ENCODE measurements at regions not wholly inside any gene's neighbourhood (a gene's known extent, or its start where the extent isn't known, plus 50 kb on each side); places are given as distances from the start of the nearest gene placed in this dataset.
"Not testable (repeated sequence)": the region's sequence is repeated elsewhere in the genome, so short reads cannot be mapped to it uniquely, and the experiment has no call there.

DNA sequence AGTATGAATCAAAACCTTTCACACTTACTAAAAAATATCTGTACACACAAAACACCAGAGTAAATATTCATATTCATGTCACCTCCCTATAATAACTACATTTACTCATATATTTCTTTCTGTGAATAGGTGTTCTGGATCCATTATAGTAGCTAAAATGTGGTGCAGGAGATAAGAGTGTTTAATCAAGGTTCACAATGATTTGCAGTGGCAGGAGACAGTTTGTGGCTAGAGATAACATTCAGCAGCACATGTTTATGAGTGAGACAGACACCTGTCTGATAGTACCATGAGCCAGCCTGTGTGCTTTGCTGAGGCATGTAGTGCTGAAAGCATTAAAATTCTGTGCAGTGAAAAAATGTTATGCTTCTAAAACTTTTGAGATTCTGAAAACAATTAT lies 410.3 kb downstream of the SRGAP2C start (continued):
- TF ChIP-seq, protein P1, sequence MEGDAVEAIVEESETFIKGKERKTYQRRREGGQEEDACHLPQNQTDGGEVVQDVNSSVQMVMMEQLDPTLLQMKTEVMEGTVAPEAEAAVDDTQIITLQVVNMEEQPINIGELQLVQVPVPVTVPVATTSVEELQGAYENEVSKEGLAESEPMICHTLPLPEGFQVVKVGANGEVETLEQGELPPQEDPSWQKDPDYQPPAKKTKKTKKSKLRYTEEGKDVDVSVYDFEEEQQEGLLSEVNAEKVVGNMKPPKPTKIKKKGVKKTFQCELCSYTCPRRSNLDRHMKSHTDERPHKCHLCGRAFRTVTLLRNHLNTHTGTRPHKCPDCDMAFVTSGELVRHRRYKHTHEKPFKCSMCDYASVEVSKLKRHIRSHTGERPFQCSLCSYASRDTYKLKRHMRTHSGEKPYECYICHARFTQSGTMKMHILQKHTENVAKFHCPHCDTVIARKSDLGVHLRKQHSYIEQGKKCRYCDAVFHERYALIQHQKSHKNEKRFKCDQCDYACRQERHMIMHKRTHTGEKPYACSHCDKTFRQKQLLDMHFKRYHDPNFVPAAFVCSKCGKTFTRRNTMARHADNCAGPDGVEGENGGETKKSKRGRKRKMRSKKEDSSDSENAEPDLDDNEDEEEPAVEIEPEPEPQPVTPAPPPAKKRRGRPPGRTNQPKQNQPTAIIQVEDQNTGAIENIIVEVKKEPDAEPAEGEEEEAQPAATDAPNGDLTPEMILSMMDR (IDR thresholded peaks at IDR 0.05; ENCODE audit: low read depth, low read length, missing input control), result no peak
- TF ChIP-seq RAD21 (IDR thresholded peaks at IDR 0.05) (no peak), MAX (IDR thresholded peaks at IDR 0.05) (no peak), EGR1 (IDR thresholded peaks at IDR 0.05; ENCODE audit: low read depth in 2 of 2) (no peak), GABPA (IDR thresholded peaks at IDR 0.05 in 1 of 2, conservative IDR thresholded peaks at IDR 0.05 in 1 of 2) (no peak)
- TF ChIP-seq, protein P2, sequence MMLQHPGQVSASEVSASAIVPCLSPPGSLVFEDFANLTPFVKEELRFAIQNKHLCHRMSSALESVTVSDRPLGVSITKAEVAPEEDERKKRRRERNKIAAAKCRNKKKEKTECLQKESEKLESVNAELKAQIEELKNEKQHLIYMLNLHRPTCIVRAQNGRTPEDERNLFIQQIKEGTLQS (IDR thresholded peaks at IDR 0.05), result no peak

- DNase-seq (ENCODE audit: low spot score); H3K9ac ChIP-seq (ENCODE audit: low read depth in 1 of 2, low read length in 2 of 2); H3K27me3 ChIP-seq (ENCODE audit: control insufficient read depth in 4 of 4, insufficient read depth in 4 of 4, low read length in 3 of 4); H3K36me3 ChIP-seq (ENCODE audit: control insufficient read depth in 4 of 4, insufficient read depth in 3 of 4, low read depth in 1 of 4, low read length in 3 of 4); H3K9me3 ChIP-seq (ENCODE audit: control insufficient read depth in 4 of 4, low read length in 3 of 4); H3K4me1 ChIP-seq (ENCODE audit: control insufficient read depth in 4 of 4, insufficient read depth in 4 of 4, low read length in 3 of 4); H3K27ac ChIP-seq (ENCODE audit: low read depth in 1 of 2, low read length in 2 of 2); H3K4me3 ChIP-seq (ENCODE audit: low read depth in 1 of 3, low read length in 3 of 3): not testable (repeated sequence)
- WGBS, result 100% methylated on average over 1 of the region's 3 CpGs
These were observed 420.2 kb downstream of the SRGAP2C start for GRCh38 chr1:121604843-121605444.

DNA sequence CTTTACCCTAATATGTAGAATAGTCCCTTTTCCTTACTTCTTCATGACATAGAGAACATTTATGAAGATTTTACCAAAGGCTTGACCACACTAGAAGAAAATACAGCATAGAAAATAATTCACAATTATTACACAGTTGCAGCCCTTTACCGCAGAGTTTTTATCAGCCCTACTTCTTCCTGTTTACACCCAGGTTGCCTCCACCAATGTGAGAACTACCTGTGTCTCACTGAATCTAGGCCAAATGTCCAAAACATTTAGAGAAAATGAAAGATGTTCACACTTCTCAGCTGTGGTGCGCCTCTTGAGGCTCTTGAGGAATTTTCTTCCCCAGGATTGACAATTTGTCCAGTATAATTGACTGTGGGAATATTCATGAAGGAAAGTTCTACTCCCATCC lies 422.7 kb downstream of the SRGAP2C start:
- not testable (repeated sequence) for H3K9ac ChIP-seq (ENCODE audit: low read depth in 1 of 2, low read length in 2 of 2); H3K4me1 ChIP-seq (ENCODE audit: control insufficient read depth in 4 of 4, insufficient read depth in 4 of 4, low read length in 3 of 4); H3K9me3 ChIP-seq (ENCODE audit: control insufficient read depth in 4 of 4, low read length in 3 of 4); H3K27me3 ChIP-seq (ENCODE audit: control insufficient read depth in 4 of 4, insufficient read depth in 4 of 4, low read length in 3 of 4); H3K36me3 ChIP-seq (ENCODE audit: control insufficient read depth in 4 of 4, insufficient read depth in 3 of 4, low read depth in 1 of 4, low read length in 3 of 4); DNase-seq (ENCODE audit: low spot score); H3K4me3 ChIP-seq (ENCODE audit: low read depth in 1 of 3, low read length in 3 of 3); H3K27ac ChIP-seq (ENCODE audit: low read depth in 1 of 2, low read length in 2 of 2)
- WGBS, result no CpG with 5 or more reads among the region's 2 CpGs
